GM19395 (cell line): ENCODE measurements at regions not wholly inside any gene's neighbourhood (a gene's known extent, or its start where the extent isn't known, plus 50 kb on each side); places are given as distances from the start of the nearest gene placed in this dataset.
"Not testable (repeated sequence)": the region's sequence is repeated elsewhere in the genome, so short reads cannot be mapped to it uniquely, and the experiment has no call there.

Source experiments
- ATAC-seq: cut with Tn5 transposase; IDR thresholded peaks from one replicate; pipeline ENCODE4 v1.9.1; 2021; ENCODE audit warnings: mild to moderate bottlenecking, moderate library complexity; ENCODE audit not compliant: unreplicated experiment

DNA sequence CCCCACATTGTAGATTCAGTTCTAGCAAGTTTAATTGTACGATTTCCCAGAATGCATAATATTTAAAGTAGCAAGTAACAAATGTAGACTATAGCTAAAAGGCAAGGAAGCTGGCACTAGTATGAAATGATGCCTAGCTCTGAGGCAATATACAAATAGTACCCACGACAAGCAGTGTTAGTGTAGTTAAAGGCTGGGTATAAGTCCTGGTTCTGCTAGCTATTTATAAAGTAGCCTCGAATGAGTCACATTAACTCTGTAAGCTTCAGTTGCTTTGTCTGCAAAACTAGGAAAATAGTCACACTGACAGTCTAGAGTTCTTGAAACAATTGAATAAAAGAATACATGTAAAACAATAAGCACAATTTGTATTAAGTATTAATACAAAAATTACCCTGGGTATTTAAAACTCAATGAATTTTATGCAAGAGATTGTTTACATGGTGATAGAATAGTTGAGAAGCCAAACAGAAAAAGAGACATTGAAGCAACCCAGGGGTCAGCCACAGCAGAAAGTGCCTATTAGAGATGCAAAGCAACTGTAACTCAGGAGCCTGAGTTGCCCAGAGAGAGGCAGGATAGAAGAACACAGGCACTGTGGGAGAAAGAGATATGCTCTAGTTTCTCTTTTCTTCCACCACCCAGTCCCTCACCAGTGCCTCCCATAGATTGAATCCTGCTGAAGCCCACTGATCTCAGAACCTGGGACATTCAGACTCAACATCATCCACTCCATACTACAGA, 949.0 kb downstream of the C4orf33 start:
- ATAC-seq = no peak

DNA sequence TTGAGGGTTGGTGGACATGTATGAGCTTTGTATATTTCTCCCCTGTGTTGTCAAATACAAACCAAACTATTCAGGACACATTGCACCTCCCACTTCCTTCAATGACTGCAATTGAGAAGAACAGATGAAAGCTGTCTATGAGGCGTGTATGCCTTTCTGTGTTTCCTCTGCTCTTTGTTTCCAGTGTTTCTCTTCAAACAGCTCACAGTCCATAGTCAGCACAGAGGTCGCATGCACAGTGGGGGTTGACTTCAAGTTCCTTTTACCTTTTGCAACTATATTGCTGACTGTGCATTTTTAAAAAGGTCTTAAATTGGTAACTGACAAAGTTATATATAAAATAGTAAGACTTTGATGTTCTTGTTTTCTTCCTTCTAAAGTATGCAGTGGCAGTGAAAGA, 957.8 kb downstream of the C4orf33 start:
- no peak for ATAC-seq

DNA sequence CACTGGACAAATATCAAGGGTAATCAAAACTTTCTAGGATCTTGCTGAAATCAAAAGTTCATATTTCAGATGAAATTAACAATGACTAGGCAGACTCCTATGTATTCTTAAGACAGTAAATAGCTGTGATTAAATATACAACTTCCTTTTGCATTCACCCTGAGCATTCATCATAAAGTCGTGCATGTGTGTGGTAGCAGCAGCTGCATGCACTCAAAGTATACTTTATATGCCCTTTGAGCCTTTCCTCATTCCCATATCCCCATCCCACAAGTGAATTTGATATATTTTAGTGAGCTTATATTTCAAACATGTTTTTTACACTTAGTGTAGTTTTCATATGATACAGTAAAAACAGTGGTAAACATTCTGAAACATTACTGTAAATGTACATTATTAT, 959.0 kb downstream of the C4orf33 start:
- ATAC-seq = no peak

DNA sequence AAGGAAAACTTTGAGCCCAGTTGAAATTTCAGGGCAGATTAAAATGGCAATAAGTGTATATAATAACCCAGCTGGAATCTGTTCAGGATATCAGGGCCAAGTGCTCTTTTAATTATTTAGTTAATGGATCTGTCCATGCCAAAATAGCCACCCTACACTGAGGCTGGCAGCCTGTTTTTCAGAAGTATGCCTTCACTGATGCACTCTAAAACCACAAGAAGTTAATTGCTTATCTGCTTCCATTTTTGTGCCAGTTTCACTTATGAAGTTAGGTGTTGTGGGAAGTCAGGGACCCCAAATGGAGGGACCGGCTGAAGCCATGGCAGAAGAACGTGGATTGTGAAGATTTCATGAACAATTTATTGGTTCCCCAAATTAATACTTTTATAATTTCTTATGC, 960.3 kb downstream of the C4orf33 start:
- no peak for ATAC-seq

DNA sequence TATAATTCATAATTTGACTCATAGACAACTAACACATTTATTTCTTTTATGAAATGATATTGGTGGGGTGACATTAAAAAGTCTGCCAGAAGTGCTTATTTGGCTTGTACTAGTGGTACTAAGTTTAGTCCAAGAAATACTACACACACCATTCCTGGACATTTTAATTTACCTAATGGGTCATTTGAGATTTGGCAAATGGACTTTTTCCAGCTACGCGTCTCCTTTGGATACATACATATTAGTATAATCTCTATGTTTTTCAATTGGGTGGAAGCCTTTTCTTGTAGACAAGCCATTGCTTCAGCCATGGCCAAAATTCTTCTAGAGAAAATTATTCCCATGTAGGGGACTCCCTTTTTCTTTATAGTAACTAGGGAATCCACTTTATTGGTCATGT, 968.5 kb downstream of the C4orf33 start:
- no peak for ATAC-seq

DNA sequence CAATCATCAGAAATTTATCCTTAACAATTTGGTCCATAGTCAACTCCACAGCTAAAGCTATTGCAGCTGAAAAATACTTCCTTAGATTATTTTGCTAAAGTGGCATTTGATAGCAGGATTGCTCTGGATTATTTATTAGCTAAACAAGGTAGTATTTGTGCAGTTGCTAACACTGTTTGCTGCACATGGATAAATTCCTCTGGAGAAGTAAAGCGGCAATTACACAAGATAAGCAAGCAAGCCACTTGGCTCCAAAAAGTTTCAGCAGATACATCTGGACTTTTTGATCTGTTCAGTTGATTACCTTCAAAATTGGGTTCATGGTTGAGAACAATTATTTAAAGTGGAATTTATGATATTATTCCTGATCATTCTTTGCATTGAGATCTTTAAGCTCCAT, 971.5 kb downstream of the C4orf33 start:
- no peak for ATAC-seq

DNA sequence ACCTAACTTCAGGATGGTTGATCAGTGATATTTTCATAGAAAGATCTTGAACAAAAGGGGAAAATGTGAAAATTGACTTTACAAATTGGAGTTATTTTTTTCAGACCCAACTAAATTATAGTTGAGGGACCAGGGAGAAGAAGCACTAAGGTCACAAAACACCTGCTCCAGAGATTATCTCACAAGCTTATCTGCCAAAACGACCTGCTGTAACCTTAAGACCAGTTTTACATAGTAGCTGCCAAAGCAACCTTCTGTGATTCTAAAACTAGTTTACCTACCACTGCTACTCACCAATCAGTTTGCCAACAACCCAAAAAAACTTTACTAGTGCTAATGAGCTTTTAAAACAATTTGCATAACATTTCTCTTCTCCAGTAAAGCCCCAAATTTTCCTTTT, 972.1 kb downstream of the C4orf33 start:
- no peak for ATAC-seq

DNA sequence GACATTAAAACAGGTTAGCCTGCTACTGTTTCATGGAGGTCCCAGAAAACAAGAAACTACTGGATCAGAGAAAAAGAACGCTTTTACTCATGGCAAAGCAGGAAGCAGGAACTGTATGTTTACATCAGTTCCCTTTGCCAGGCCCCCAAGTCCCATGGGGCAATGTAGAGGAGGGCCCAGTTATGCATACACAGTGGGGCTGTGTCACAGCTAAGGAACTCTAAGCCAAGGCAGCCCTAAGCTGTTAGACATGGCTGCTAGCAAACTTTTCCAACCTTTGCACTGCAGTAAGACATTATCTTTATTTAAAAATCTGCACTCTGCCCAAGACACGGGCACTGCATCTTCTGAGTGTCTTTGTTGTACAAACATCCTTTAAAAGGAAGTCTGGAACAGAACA, 975.8 kb downstream of the C4orf33 start:
- ATAC-seq = no peak

DNA sequence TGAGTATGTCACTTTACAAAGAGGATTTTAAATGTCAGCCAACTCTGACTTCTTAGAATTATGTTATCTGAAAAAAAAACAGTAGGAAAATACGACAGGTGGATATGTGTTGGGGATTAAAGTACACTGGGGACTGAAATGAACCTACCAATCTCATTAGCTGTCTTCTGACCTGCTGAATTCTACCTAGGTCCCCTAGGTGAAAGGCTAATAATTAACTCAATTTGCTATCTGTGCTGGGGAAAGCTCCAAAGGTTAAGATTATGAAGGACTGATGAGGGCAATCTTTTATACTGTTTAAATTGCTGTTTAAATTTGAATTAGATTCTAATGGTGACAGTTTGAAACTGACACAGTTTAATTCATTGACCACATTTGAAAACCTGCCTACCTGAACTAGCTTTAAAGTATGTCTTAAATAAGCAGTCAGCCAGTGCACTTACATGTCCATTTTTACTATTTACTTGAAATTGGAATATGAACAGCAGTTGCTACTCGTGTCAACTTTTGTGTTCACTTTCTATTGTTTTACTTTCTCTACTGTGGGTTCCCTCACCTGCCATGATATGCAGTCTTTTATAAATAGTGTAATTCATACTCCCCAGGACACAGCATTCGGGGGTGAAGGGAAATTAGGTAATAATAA, 977.3 kb downstream of the C4orf33 start:
- no peak for ATAC-seq

DNA sequence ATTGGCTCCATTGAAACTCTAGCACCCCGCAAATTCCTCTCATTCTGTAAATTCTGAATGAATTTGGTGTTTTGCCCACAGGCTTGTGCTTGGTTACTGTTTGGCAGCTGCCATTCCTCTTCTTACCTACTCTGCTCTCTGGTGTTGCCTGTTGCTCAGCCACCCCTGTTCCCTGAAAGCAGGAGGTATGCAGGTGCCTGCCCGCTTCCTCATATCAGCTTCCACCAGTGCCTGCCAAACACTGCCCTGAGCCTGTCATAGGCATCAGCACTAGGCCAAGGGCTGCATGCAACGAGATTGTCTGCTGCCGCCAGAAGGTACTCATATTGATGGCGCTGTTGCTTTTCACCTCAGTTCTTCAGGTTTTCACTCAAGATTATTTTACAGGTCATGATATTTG, 978.1 kb downstream of the C4orf33 start:
- no peak for ATAC-seq

DNA sequence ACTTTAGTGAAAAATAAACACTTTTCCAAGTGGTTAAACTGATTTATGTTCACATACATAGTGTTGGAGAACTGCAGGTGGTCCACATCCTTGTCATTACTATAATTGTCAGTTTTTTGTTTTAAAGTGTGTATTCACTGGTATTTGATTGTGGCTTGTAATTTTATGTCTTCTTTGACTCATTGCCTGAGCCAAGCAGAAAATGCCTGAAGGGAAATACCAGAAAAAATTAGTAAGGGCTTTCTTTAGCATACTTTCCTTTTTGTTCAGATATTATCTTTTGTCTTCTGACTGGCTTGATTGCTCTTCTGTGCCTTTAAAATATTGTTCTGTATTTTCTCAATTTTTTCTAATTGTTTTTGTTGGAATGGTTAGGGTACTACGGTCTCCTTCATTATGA, 981.3 kb downstream of the C4orf33 start:
- ATAC-seq = no peak

DNA sequence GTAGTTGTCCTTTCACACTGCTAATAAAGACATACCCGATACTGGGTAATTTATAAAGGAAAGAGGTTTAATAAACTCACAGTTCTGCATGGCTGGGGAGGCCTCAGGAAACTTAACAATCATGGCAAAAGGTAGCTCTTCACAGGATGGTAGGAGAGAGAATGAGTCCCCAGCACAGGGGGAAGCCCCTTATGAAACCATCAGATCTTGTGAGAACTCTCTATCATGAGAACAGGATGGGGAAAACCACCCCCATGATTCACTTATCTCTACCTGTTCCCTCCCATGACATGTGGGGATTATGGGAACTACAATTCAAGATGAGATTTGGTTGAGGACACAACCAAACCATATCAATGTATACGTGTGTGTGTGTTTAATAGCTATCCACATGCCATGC, 983.1 kb downstream of the C4orf33 start:
- not testable (repeated sequence) for ATAC-seq

DNA sequence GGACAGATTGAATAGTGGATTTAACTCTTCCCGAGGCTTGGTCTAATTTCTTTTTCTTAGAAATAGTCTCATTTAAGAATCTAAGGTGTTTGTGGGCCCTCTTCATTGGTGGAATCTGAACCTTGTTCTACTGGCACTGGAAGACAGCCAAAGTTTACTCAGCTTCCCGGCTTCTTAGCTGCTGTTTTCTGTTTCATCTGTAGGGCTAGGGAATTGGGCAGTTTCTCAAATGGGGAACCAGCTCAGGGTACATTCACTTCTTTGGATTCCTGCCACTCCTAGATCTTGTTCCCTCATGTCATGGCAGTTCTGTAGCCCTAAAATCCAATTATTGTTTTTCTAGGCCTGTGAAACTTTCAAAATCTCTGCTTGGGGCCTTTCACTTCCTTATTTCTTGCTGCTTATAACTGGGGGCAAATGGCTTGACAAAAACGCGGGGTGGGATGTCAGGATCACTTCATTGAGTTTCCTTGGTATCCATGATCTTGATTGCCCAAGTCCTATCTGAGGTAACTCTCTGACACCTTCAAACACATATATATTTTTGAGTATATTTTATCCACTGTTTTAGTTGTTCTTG, 985.0 kb downstream of the C4orf33 start:
- ATAC-seq = no peak

DNA sequence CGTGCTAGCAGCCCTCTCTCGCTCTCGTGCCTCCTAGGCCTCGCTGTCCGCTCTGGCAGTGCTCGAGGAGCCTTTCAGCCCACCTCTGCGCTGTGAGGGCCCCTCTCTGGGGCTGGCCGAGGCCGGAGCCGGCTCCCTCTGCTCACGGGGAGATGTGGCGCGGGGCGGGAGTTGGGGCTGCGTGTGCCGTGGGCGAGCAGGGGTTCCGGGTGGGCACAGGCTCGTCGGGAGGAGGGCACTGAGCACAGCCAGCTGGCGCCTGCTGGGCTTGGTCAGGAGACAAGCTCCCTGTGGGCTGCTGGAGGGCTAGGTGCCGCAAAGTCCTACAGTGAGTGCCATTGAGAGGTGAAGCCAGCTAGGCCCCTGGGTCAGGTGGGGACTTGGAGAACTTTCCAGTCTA, 994.5 kb downstream of the C4orf33 start:
- ATAC-seq = no peak

DNA sequence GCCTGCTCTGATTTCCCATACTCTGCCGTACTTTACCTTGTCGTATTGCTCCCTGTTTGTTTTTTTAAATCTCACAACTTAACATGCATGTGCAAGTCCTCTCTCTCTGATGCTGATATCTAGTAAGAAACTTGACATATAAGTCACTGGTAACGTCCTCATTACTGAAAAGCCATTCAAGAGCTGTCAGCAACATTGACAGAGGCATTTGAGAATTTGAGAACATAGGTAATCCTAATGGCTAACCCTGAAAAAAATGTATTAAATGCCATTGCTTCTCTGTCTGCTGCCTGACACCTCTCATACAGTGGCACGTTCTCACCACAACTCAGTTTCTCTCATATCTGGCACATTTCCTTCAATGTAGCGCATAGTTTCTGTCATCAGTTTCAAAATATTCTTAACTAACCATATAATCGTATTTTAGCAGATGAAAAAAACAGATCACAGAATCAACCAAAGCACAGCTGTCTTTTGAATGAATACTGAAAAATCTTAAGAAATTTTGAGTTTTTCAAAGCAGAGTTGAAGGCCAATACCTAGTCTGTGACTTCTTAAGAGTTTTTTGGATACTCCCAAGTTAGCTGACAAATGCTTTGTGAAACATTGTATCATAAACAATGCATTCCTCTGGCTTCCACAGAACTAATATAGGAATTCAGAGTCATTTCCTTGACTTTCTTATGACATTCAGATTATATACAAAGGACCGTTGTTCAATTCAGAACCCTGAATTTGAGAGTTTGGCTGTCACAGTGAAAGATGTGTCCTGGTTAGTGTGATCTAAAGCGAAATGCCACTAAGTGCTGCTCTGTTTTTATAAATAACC, 996.4 kb downstream of the C4orf33 start:
- ATAC-seq = no peak

DNA sequence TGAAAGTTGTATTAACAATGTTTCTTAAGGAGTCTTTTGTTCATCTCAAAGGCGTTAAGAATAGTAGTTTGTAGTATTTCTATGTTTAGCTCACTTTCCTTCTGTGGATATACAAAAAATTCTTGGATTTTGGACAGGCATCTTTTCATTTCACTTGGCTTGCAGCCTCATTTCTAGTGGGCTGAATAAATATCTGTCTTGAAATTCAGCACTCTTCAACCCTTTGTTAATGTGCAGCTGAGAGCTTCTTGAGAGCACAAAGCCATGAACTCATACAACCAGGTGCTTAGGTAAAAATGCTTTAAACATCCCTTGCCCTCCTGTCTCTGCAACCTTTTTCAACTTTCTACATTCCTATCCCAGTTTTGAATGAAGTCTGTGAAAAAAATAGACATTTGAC, 1003.2 kb downstream of the C4orf33 start:
- no peak for ATAC-seq

DNA sequence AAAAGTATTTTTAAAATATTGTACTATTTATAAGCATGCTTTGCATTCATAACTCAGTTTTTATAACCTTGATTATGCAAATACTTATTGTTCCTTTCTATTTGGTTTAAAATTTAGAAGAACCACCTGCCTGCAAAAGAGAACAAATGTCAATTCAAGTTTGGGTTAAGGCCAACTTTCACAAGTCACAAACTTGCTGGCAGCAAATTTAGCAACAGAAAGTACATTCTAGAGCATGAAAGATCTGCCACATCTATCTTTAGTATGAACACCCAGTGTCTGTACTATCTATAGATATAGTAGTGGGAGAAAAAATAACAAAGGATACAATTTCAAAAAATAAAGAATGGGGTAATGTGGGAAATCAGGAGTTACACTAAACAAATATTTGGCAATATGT, 1014.2 kb downstream of the C4orf33 start:
- ATAC-seq = no peak

DNA sequence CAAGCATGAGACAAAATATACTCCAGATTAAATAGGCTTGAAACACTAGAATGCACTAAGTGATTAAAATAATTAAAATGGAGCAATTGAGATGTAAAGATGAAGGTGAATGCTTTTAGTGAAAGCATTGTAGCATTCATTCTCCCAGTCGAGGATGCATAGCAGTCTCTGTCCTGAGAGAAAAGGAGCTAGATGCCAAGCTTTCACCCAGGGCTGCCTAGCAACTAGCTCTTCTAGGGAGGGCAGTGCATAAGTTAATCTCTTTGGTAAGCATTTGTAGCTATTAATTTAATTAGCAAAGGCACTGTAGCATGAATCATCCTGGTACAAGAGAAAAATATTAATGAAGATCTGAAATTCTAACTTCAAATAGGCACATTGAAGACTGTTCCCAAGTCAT, 1014.8 kb downstream of the C4orf33 start:
- no peak for ATAC-seq

DNA sequence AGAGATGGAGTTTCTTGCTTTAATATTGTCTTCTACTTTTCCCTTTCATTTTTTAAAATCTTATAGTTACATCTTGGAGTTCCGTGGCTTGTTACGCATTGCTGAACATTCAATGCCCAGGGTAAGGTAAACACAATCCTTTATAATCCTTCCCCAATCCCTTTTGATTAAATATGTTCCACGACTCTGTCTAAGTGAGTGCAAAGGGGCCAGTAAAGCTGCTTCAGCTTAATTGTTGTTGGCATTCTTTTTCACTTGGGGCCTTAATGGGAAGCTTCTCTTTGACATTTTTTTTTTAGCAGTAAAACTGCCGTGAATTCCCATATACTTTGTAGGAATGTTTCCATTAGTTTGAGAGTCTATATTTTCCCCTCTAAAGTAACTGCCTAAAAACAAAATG, 1028.1 kb downstream of the C4orf33 start:
- no peak for ATAC-seq

DNA sequence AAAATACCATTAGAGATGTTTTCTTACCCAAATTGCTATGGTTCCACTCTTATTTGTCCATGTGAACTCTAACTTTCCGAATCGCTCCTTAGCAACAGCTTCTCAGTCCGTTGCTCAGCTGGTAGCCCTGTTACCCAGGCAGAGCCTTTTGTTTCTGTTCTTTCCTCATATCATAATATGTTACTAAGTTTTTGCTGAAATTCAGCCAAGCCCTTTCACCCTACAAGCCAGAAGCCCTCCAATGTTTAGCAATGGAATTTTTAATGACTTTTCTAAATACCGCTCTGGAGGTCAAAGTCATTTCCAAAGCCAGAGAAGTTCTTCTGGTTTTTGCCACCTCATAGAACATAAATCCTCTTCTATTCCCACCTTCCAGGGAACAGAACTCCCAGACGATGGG, 1029.5 kb downstream of the C4orf33 start:
- no peak for ATAC-seq

DNA sequence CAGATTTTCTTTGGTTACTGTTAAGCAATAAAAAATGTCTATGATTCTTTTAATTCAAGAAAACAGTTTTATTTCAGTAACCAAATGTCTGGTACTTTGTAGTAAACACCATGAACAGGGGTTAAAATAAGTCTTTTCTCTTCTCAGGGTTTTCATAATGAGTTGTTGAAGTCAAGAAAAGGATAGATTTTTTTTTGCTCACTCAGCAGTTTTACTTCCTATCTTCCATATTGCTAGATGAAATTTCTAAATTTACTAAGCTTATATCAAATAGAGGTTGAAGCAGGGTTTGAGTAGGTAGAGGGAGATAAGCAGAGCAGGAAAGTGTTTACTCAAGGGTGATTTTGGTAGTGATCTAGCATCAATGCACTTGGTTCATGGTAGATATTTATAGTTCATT, 1031.3 kb downstream of the C4orf33 start:
- ATAC-seq = no peak

DNA sequence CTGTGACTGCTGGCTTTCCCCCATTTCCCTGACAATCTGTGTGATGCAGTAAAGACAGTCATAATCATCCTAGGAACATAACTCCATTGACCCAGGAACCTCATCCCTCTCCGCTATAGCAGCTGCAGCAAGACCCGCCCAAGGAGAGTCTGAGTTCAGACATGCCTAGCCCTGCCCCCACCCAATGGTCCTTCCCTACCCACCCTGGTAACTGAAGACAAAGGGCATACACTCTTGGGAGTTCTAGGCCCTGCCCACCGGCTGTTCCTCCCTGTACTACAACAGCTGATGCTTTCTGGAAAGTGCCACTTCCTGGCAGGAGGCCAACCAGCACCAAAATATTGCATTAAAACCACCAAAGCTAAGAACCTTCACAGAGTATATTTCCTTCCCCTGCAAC, 1035.6 kb downstream of the C4orf33 start:
- ATAC-seq = no peak
